Psoas muscle (tissue), 7 donors: ENCODE measurements at regions not wholly inside any gene's neighbourhood (a gene's known extent, or its start where the extent isn't known, plus 50 kb on each side); places are given as distances from the start of the nearest gene placed in this dataset.

Experiments
- ATAC-seq, 4 donors: fragments of 200-7000 bp; cut with Tn5 transposase; one replicate each; pipeline ENCODE4 v1.9.1; 2020; ENCODE audit warnings: moderate library complexity in 3 of 4, mild to moderate bottlenecking in 2 of 4
- DNase-seq, 2 donors: peaks; one replicate each; pipeline ENCODE4 v3.0.0-alpha.2; 2020
- H3K27ac ChIP-seq: fragments of 200-600 bp; one replicate; pipeline ENCODE4 v1.8.0; 2022
- H3K27me3 ChIP-seq, 3 donors: fragments of 200-600 bp in 1 of 3; one replicate each; pipeline versions ENCODE4 v1.6.1 to v1.8.0; 2013 to 2022; ENCODE audit warnings: low read length in 2 of 3, mild to moderate bottlenecking in 2 of 3, moderate library complexity in 1 of 3; ENCODE audit not compliant: insufficient read depth in 3 of 3
- H3K36me3 ChIP-seq, 2 donors: fragments of 200-600 bp in 1 of 2; one replicate each; pipeline versions ENCODE4 v1.6.1 to v1.8.0; 2013 to 2022; ENCODE audit warnings: low read depth in 1 of 2, mild to moderate bottlenecking in 1 of 2, moderate library complexity in 1 of 2; ENCODE audit not compliant: insufficient read depth in 1 of 2
- H3K4me1 ChIP-seq: fragments of 200-600 bp; one replicate; pipeline ENCODE4 v1.8.0; 2022
- H3K4me3 ChIP-seq: fragments of 200-600 bp; one replicate; pipeline ENCODE4 v1.8.0; 2022; ENCODE audit warnings: mild to moderate bottlenecking
- H3K9me3 ChIP-seq: fragments of 200-600 bp; one replicate; pipeline ENCODE4 v1.8.0; 2022
- WGBS, 3 donors: extraction: QIAGEN DNeasy Blood & Tissue Kit; methylation state at CpG; one replicate each; pipeline versions ENCODE4 v1.1.6 to v1.1.7; 2013; 5-methylcytosine and 5-hydroxymethylcytosine counted together
- intact Hi-C, 2 donors: fragments of 100-400 bp; cut with DNase I; formaldehyde crosslinking; loops; one replicate each; pipeline versions ENCODE4 v1.11.0 to v1.14.2; 2022
- TF ChIP-seq, protein P1 (sequence below): fragments of 200-600 bp; IDR thresholded peaks from one replicate; pipeline ENCODE4 v1.8.0; 2022; ENCODE audit warnings: antibody characterized with exemption
- donor health status: healthy with polysubstance abuse.
- donor health status: DM: no; HTN: no; CAD: no; lungs with moderate emphysema.
- donor health status: Bipolar disorder and iron deficiency.
- donor health status: healthy.
- donor health status: DM: yes; HTN: yes; CAD: no.
- donor health status: DM: no; HTN: no; CAD: no.
- donor health status: DM: yes; HTN: yes; CAD: no.

DNA sequence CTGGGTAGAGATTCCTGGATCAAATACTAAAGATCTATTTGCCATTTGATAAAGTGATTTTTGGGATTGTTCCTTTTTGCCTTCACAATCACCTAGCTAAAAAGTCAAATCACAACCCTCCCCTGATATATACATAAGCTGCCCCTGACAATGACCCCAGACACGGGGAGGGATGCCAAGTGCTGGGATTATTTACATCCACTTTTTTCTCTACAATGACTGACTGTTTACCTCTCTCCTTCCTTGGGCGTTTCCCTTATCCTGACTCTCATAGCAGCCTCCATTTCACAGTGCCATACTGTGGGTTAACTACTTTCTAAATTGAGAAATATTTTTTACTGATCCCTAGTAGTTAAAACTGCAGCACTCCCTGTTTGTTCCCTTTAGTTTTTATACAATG, 150.8 kb upstream of the TMEM170B start:
- intact Hi-C loops: no loop called here
- Histone ChIP-seq H3K9me3 (peaks cover 3% of the 10 kb centered on the region), H3K27me3 (peaks cover 0 to 5% (median 0%) of the 10 kb centered on the region in 3 donors), H3K36me3 (no peaks in the 10 kb centered on the region), H3K4me3 (no peak overlapping the region), H3K27ac (no peak overlapping the region), H3K4me1 (no peaks in the 10 kb centered on the region)
- TF ChIP-seq, protein P1, sequence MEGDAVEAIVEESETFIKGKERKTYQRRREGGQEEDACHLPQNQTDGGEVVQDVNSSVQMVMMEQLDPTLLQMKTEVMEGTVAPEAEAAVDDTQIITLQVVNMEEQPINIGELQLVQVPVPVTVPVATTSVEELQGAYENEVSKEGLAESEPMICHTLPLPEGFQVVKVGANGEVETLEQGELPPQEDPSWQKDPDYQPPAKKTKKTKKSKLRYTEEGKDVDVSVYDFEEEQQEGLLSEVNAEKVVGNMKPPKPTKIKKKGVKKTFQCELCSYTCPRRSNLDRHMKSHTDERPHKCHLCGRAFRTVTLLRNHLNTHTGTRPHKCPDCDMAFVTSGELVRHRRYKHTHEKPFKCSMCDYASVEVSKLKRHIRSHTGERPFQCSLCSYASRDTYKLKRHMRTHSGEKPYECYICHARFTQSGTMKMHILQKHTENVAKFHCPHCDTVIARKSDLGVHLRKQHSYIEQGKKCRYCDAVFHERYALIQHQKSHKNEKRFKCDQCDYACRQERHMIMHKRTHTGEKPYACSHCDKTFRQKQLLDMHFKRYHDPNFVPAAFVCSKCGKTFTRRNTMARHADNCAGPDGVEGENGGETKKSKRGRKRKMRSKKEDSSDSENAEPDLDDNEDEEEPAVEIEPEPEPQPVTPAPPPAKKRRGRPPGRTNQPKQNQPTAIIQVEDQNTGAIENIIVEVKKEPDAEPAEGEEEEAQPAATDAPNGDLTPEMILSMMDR: no peak
- 27 to 38% (median 37%) methylated on average over 2 of the region's 2 CpGs for WGBS, 3 donors
- DNase-seq (no peak), ATAC-seq (no peak)

DNA sequence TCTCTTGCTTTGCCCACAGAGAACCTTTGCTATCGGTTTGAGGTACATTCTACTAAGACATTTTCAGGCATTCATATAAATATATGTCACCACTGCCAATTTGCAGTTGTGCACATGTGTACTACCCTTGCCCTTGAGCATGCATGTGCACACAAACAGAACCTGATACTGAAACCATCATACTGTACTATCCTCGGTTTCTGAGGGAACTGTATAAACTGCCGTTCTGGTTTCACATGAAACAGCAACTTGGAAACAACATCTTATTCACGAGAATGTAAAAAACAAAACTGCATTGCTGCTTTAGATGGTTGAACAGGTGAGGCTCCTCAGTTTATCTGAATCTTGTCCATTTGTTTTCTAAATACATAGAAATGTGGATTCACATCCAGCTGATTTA, 151.2 kb upstream of the TMEM170B start:
- DNase-seq: no peak
- WGBS, 3 donors: 68 to 76% (median 71%) methylated on average over 4 of the region's 4 CpGs
- intact Hi-C loops: no loop called here
- Histone ChIP-seq H3K27ac (no peak overlapping the region), H3K27me3 (peaks cover 0 to 5% (median 0%) of the 10 kb centered on the region in 3 donors), H3K4me3 (no peak overlapping the region), H3K4me1 (no peaks in the 10 kb centered on the region), H3K9me3 (no peaks in the 10 kb centered on the region), H3K36me3 (no peaks in the 10 kb centered on the region)
- TF ChIP-seq, protein P1: no peak
- ATAC-seq: no peak

DNA sequence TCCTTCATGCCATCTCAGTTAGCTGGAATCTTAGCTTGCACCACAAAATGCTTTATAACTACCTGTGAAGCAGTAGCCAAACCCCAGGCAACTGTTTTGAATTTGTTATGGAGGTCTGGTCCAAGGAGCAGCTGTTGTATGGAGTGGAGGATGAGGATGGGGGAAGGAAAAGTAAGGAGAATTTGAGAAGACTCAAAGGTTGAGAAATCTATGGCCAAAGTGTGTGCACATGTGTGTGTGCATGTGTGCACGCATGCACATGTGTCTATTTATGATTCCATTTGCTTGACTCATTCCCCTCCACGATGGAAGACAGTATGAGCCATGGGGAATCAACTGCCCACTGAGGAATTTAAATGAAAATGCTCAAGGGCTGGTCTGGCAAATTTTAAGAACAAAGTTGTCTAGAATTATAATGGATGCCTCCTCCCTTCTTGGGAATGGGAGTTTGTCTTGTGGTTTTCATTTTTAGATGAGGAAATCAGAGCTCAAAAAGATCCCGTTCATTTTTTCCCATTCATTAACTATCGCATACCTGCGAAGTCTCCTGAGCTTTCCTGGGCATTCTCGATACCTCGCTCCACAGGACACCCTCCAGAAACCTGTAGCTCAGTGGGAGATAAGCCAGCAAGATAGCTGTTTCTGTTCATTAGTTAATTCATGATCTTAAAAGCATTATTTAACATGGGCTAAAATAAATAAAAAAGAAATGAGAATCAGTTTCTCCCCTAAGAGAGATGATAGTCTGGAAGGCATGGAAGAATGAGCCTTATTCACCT, 152.3 kb upstream of the NEDD9 start:
- Histone ChIP-seq H3K27ac (no peak overlapping the region), H3K4me3 (no peak overlapping the region), H3K9me3 (no peaks in the 10 kb centered on the region), H3K4me1 (no peaks in the 10 kb centered on the region), H3K27me3 (peaks cover 0 to 5% (median 0%) of the 10 kb centered on the region in 3 donors), H3K36me3 (no peaks in the 10 kb centered on the region)
- TF ChIP-seq, protein P1: no peak
- intact Hi-C loops: no loop called here
- ATAC-seq: no peak
- DNase-seq: no peak
- whole genome bisulfite sequencing, 3 donors: 71 to 77% (median 74%) methylated on average over 7 of the region's 7 CpGs

DNA sequence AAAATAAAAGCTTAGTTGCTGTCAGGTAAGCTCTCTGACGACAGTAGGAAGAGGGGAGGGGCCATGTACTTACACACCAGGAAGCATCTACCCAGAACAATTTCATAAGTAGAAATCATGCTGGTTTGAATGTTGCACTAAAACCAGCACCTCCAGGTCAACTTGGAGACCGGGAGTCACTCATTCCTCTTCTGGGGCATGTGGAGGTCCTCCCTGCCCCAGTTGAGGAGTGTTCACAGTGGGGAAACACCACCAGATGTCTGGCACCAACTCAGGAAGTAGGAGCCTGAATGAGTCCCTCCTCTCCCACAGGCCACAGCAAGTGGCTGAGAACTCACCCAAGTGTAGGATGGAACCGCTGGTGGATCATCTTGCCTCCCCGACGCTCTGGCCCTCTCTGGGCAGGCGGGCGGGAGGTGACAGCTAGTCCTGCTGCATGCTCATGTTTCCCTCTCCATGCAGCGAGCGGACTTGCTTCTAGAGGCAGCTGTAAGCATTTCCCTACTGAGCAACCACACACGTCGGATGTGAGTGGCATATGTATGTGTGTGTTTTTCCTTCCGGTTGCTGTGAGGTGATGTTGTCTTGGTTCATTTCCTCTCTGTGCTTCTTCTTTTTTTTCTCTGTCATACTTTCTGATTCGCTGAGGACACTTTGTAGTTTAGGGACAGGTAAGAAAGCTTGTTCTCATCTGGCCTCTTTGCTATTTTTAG, 149.5 kb upstream of the NEDD9 start:
- no peak for DNase-seq
- Histone ChIP-seq H3K27ac (no peak overlapping the region), H3K4me1 (no peaks in the 10 kb centered on the region), H3K9me3 (no peaks in the 10 kb centered on the region), H3K36me3 (no peaks in the 10 kb centered on the region), H3K4me3 (no peak overlapping the region), H3K27me3 (peaks cover 0 to 5% (median 0%) of the 10 kb centered on the region in 3 donors)
- TF ChIP-seq, protein P1: no peak
- WGBS, 3 donors: 57 to 64% (median 63%) methylated on average over 13 of the region's 13 CpGs
- intact Hi-C loops: no loop called here
- ATAC-seq: peak in 1 of 4 donors; percentile 27
